Endothelial cell of umbilical vein (primary cell): ENCODE measurements at regions not wholly inside any gene's neighbourhood (a gene's known extent, or its start where the extent isn't known, plus 50 kb on each side); places are given as distances from the start of the nearest gene placed in this dataset.

Source experiments
- BruUV-seq: library from RNA; stranded (reverse); fragments of 400-500 nt; replicated peaks from 2 replicates; lab custom pipeline; 2021; lab: Mats Ljungman, UMichigan
- CTCF ChIA-PET: fragments of 300-600, 350-600 bp; sonication (Branson Sonifier 250); formaldehyde crosslinking; loops from one replicate; lab custom pipeline; 2021; ENCODE audit warnings: antibody characterized with exemption, inconsistent platforms; lab: Charles Lee
- POLR2A ChIA-PET: fragments of 300-600, 350-600 bp; sonication (Branson Sonifier 250); formaldehyde crosslinking; loops from one replicate; lab custom pipeline; 2021; ENCODE audit warnings: antibody characterized with exemption, inconsistent platforms; lab: Charles Lee
- DNase-seq: peaks from one replicate; pipeline ENCODE4 v3.0.0-alpha.2; 2011; ENCODE audit warnings: low read depth, low spot score
- FAIRE-seq: peaks from 2 replicates; lab custom pipeline; 2011; peaks lifted over from hg19 to GRCh38; lab: Jason Lieb, UNC
- H2AFZ ChIP-seq: 2 replicates; pipeline ENCODE4 v1.6.0; 2012; ENCODE audit warnings: low read depth, low read length, control low read depth, inconsistent platforms
- H3K27ac ChIP-seq: 2 replicates; pipeline ENCODE4 v1.5.1; 2011; ENCODE audit warnings: low read depth, mild to moderate bottlenecking, control low read depth, low read length, moderate library complexity; ENCODE audit not compliant: insufficient read depth
- H3K27me3 ChIP-seq, 2 experiments: 2 replicates each; pipeline versions ENCODE4 v1.6.0 to v1.6.1; 2011; ENCODE audit warnings: low read length in 2 of 2, mixed read lengths in 1 of 2; ENCODE audit not compliant: control insufficient read depth in 2 of 2, insufficient read depth in 2 of 2
- H3K36me3 ChIP-seq, 2 experiments: 2 replicates in 1 of 2; 3 replicates in 1 of 2; pipeline ENCODE4 v1.5.1; 2011; ENCODE audit warnings: low read length in 2 of 2, mild to moderate bottlenecking in 1 of 2, moderate library complexity in 1 of 2; ENCODE audit not compliant: control insufficient read depth in 2 of 2, insufficient read depth in 2 of 2; ENCODE audit errors: extremely low read depth in 1 of 2
- H3K4me1 ChIP-seq: 3 replicates; pipeline ENCODE4 v1.5.1; 2011; ENCODE audit warnings: mild to moderate bottlenecking, low read length; ENCODE audit not compliant: control insufficient read depth, insufficient read depth; ENCODE audit errors: extremely low read depth
- H3K4me2 ChIP-seq: 2 replicates; pipeline ENCODE4 v1.6.1; 2011; ENCODE audit warnings: low read length, control low read depth, mixed read lengths; ENCODE audit not compliant: insufficient read depth
- H3K4me3 ChIP-seq, 3 experiments: fragments of 200-600 bp in 1 of 3; sonication (generic), shearing (Covaris generic) in 1 of 3; replicated peaks in 1 of 3; 2 replicates each; pipeline ENCODE4 v1.5.1; 2011 to 2016; ENCODE audit warnings: control low read depth in 3 of 3, low read length in 3 of 3, mild to moderate bottlenecking in 2 of 3, inconsistent platforms in 1 of 3, low read depth in 1 of 3, moderate library complexity in 1 of 3; ENCODE audit not compliant: insufficient read depth in 1 of 3
- H3K79me2 ChIP-seq: 2 replicates; pipeline ENCODE4 v1.6.0; 2012; ENCODE audit warnings: low read length, inconsistent platforms; ENCODE audit not compliant: control insufficient read depth, insufficient read depth
- H3K9ac ChIP-seq: replicated peaks from 2 replicates; pipeline ENCODE3; 2011; ENCODE audit warnings: low read length, control low read depth; ENCODE audit not compliant: insufficient read depth; ENCODE audit errors: extremely low read depth
- H3K9me1 ChIP-seq: replicated peaks from 3 replicates; pipeline ENCODE4 v1.6.0; 2011; ENCODE audit warnings: mild to moderate bottlenecking, low read length; ENCODE audit not compliant: control insufficient read depth, insufficient read depth; ENCODE audit errors: extremely low read depth
- H3K9me3 ChIP-seq: replicated peaks from 2 replicates; pipeline ENCODE4 v1.5.1; 2012; ENCODE audit warnings: low read length, inconsistent platforms; ENCODE audit not compliant: control insufficient read depth, insufficient read depth
- H4K20me1 ChIP-seq: replicated peaks from 2 replicates; pipeline ENCODE3; 2011; ENCODE audit warnings: mild to moderate bottlenecking, low read length; ENCODE audit not compliant: control insufficient read depth, insufficient read depth; ENCODE audit errors: extremely low read depth
- EZH2 ChIP-seq: IDR thresholded peaks from 2 replicates; pipeline ENCODE4 v1.6.1; 2012; ENCODE audit warnings: borderline replicate concordance, low read depth, mild to moderate bottlenecking, moderate library complexity, low read length, inconsistent platforms; ENCODE audit not compliant: severe bottlenecking
- FOS ChIP-seq: IDR thresholded peaks from 2 replicates; pipeline ENCODE4 v1.6.1; 2011; ENCODE audit warnings: mild to moderate bottlenecking, low read length, moderate library complexity, borderline replicate concordance; ENCODE audit not compliant: insufficient read depth
- GATA2 ChIP-seq: IDR thresholded peaks from 2 replicates; pipeline ENCODE4 v1.7.0; 2011; ENCODE audit warnings: low read depth, mild to moderate bottlenecking, moderate library complexity, mixed read lengths, low read length; ENCODE audit not compliant: insufficient read length, insufficient read depth
- JUN ChIP-seq: IDR thresholded peaks from 2 replicates; pipeline ENCODE4 v1.6.1; 2011; ENCODE audit warnings: borderline replicate concordance, low read depth; ENCODE audit not compliant: insufficient read length, insufficient read depth
- MYC ChIP-seq: IDR thresholded peaks from one replicate; pipeline ENCODE4 v1.6.1; 2011; ENCODE audit warnings: mild to moderate bottlenecking, low read depth, low read length
- POLR2A ChIP-seq: IDR thresholded peaks from 2 replicates; pipeline ENCODE4 v1.6.1; 2012; ENCODE audit warnings: low read depth, mild to moderate bottlenecking, control low read depth, low read length
- POLR2AphosphoS5 ChIP-seq: IDR thresholded peaks from 2 replicates; pipeline ENCODE4 v1.6.1; 2012; ENCODE audit warnings: low read depth, mild to moderate bottlenecking, control low read depth, low read length, moderate library complexity; ENCODE audit not compliant: insufficient read depth
- dilution Hi-C: fragments of 300-500 bp; cut with MboI; formaldehyde crosslinking; loops from one replicate; pipeline ENCODE4 v1.15.0; 2019; ENCODE audit warnings: low sequenced_read_pairs; ENCODE audit not compliant: extremely low pct_ligation_motif_present
- intact Hi-C: fragments of 100-400 bp; cut with micrococcal nuclease; formaldehyde crosslinking; loops from one replicate; pipeline ENCODE4 v1.10.0; 2022
- TF ChIP-seq, protein P1 (sequence below), 2 donors: IDR thresholded peaks; 1 replicate in 1 of 2; 2 replicates in 1 of 2; pipeline ENCODE4 v1.5.1; 2011; ENCODE audit warnings: low read length in 2 of 2, mild to moderate bottlenecking in 2 of 2, moderate library complexity in 2 of 2, control low read depth in 1 of 2, inconsistent platforms in 1 of 2, low read depth in 1 of 2; ENCODE audit not compliant: insufficient read depth in 1 of 2; ENCODE audit errors: extremely low read depth in 1 of 2
- TF ChIP-seq, protein P2 (sequence below): IDR thresholded peaks from 2 replicates; pipeline ENCODE4 v1.6.1; 2011; ENCODE audit not compliant: insufficient read depth, insufficient read length

DNA sequence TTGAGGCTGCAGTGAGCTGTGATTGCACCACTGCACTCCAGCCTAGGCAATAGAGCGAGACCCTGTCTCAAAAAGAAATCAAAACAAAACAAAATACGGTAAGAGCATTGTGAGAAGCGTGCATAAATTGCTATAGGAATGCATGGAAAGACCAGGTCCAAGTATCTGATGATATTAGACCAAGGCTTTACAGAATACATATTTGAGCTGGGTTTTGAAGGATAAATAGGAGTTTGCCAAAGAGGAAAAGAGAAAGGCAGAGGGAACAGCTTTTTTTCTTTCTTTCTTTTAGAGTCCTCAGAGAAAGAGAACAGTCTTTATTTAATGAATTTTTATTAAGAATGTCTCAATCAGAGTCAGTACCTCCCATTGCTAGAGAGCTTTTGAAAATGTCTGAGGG, 79.5 kb upstream of the PRPS1 start:
- intact Hi-C loops (no loop called here), dilution Hi-C loops (no loop called here)
- ChIA-PET POLR2A (no interaction called here), CTCF (interaction anchor here (0.8 kb wide), 1 partner anchor 9 kb away, joined by 3 read pairs; no protein-coding TSS in a partner anchor)
- no TSS peak for BruUV-seq
- no peak for DNase-seq
- no peak overlapping the region for H3K4me3 ChIP-seq
- no peaks in the 10 kb centered on the region for H3K4me1 ChIP-seq
- no peak overlapping the region for H3K4me2 ChIP-seq
- H2AFZ ChIP-seq: no peak overlapping the region
- no peaks in the 10 kb centered on the region for H4K20me1 ChIP-seq
- no peak overlapping the region for H3K9ac ChIP-seq
- H3K27ac ChIP-seq: no peak overlapping the region
- FAIRE-seq: no peak
- peaks cover 0 to 1% of the 10 kb centered on the region in 2 experiments for H3K27me3 ChIP-seq
- no peaks in the 10 kb centered on the region for H3K9me3 ChIP-seq
- no peaks in the 10 kb centered on the region for H3K9me1 ChIP-seq
- no peaks in the 10 kb centered on the region for H3K36me3 ChIP-seq
- TF ChIP-seq GATA2 (no peak), EZH2 (no peak), FOS (no peak), POLR2A (no peak), MYC (no peak), JUN (no peak), POLR2AphosphoS5 (no peak)
- TF ChIP-seq, protein P1, sequence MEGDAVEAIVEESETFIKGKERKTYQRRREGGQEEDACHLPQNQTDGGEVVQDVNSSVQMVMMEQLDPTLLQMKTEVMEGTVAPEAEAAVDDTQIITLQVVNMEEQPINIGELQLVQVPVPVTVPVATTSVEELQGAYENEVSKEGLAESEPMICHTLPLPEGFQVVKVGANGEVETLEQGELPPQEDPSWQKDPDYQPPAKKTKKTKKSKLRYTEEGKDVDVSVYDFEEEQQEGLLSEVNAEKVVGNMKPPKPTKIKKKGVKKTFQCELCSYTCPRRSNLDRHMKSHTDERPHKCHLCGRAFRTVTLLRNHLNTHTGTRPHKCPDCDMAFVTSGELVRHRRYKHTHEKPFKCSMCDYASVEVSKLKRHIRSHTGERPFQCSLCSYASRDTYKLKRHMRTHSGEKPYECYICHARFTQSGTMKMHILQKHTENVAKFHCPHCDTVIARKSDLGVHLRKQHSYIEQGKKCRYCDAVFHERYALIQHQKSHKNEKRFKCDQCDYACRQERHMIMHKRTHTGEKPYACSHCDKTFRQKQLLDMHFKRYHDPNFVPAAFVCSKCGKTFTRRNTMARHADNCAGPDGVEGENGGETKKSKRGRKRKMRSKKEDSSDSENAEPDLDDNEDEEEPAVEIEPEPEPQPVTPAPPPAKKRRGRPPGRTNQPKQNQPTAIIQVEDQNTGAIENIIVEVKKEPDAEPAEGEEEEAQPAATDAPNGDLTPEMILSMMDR (IDR thresholded peaks at IDR 0.05; ENCODE audit: extremely low read depth in 1 of 2, insufficient read depth in 1 of 2, low read depth in 1 of 2, low read length in 2 of 2): no peak
- TF ChIP-seq, protein P2, sequence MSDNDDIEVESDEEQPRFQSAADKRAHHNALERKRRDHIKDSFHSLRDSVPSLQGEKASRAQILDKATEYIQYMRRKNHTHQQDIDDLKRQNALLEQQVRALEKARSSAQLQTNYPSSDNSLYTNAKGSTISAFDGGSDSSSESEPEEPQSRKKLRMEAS: no peak
- H3K79me2 ChIP-seq: no peaks in the 10 kb centered on the region
